ENCODE measurements at regions not wholly inside any gene's neighbourhood (a gene's known extent, or its start where the extent isn't known, plus 50 kb on each side); places are given as distances from the start of the nearest gene placed in this dataset.

GRCh38 chr2:88303865-88304264 is 133.7 kb downstream of the THNSL2 start:
- Histone ChIP-seq H3K4me1 (ENCODE audit: control insufficient read depth in 1 of 2, insufficient read depth in 2 of 2, low read length in 2 of 2) (no peaks in the 10 kb centered on the region), H3K79me2 (ENCODE audit: insufficient read depth, low read length) (no peaks in the 10 kb centered on the region), H2AFZ (ENCODE audit: insufficient read depth, low read depth, low read length, poor library complexity, severe bottlenecking) (no peak overlapping the region), H3K9me3 (replicated peaks in 1 of 2; ENCODE audit: control insufficient read depth in 1 of 2, insufficient read depth in 1 of 2, low read length in 2 of 2) (no peaks in the 10 kb centered on the region), H3K9ac (ENCODE audit: insufficient read depth, low read length, poor library complexity, severe bottlenecking) (no peak overlapping the region), H3K27me3 (ENCODE audit: control insufficient read depth in 2 of 2, insufficient read depth in 2 of 2, low read length in 2 of 2) (no peaks in the 10 kb centered on the region), H4K20me1 (ENCODE audit: insufficient read depth, low read length) (no peaks in the 10 kb centered on the region), H3K4me3 (replicated peaks in 1 of 3; ENCODE audit: low read depth in 2 of 3, low read length in 3 of 3) (no peak overlapping the region), H3K27ac (ENCODE audit: low read depth in 1 of 2, low read length in 2 of 2) (no peak overlapping the region), H3K36me3 (replicated peaks in 1 of 2; ENCODE audit: control insufficient read depth in 1 of 2, insufficient read depth in 2 of 2, low read length in 2 of 2) (no peaks in the 10 kb centered on the region), H3K4me2 (replicated peaks; ENCODE audit: extremely low read depth, low read length, poor library complexity, severe bottlenecking) (no peak overlapping the region)
- Mint-ChIP-seq H3K9me3 (peaks cover 0 to 10% (median 4%) of the 10 kb centered on the region in 7 donors), H3K27ac (no peak overlapping the region), H3K4me1 (no peaks in the 10 kb centered on the region), H3K27me3 (ENCODE audit: low read depth in 3 of 3) (peaks cover 4 to 5% (median 4%) of the 10 kb centered on the region in 3 donors), H3K4me3 (no peak overlapping the region), H3K36me3 (no peaks in the 10 kb centered on the region)
- intact Hi-C loops (cut with micrococcal nuclease) = no loop called here
- WGBS (ENCODE audit: insufficient coverage) = no CpG with 5 or more reads among the region's 3 CpGs
- DNase-seq = no peak
- TF ChIP-seq, protein P1, sequence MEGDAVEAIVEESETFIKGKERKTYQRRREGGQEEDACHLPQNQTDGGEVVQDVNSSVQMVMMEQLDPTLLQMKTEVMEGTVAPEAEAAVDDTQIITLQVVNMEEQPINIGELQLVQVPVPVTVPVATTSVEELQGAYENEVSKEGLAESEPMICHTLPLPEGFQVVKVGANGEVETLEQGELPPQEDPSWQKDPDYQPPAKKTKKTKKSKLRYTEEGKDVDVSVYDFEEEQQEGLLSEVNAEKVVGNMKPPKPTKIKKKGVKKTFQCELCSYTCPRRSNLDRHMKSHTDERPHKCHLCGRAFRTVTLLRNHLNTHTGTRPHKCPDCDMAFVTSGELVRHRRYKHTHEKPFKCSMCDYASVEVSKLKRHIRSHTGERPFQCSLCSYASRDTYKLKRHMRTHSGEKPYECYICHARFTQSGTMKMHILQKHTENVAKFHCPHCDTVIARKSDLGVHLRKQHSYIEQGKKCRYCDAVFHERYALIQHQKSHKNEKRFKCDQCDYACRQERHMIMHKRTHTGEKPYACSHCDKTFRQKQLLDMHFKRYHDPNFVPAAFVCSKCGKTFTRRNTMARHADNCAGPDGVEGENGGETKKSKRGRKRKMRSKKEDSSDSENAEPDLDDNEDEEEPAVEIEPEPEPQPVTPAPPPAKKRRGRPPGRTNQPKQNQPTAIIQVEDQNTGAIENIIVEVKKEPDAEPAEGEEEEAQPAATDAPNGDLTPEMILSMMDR (IDR thresholded peaks at IDR 0.05) = no peak

- Histone ChIP-seq H3K4me1 (ENCODE audit: control insufficient read depth in 1 of 2, insufficient read depth in 2 of 2, low read length in 2 of 2) (no peaks in the 10 kb centered on the region), H3K9me3 (replicated peaks in 1 of 2; ENCODE audit: control insufficient read depth in 1 of 2, insufficient read depth in 1 of 2, low read length in 2 of 2) (no peaks in the 10 kb centered on the region), H3K9ac (ENCODE audit: insufficient read depth, low read length, poor library complexity, severe bottlenecking) (no peak overlapping the region), H3K36me3 (replicated peaks in 1 of 2; ENCODE audit: control insufficient read depth in 1 of 2, insufficient read depth in 2 of 2, low read length in 2 of 2) (no peaks in the 10 kb centered on the region), H3K79me2 (ENCODE audit: insufficient read depth, low read length) (no peaks in the 10 kb centered on the region), H2AFZ (ENCODE audit: insufficient read depth, low read depth, low read length, poor library complexity, severe bottlenecking) (no peak overlapping the region), H3K27me3 (ENCODE audit: control insufficient read depth in 2 of 2, insufficient read depth in 2 of 2, low read length in 2 of 2) (no peaks in the 10 kb centered on the region), H4K20me1 (ENCODE audit: insufficient read depth, low read length) (no peaks in the 10 kb centered on the region), H3K27ac (ENCODE audit: low read depth in 1 of 2, low read length in 2 of 2) (no peak overlapping the region), H3K4me2 (replicated peaks; ENCODE audit: extremely low read depth, low read length, poor library complexity, severe bottlenecking) (no peak overlapping the region), H3K4me3 (replicated peaks in 1 of 3; ENCODE audit: low read depth in 2 of 3, low read length in 3 of 3) (no peak overlapping the region)
- H3K36me3 Mint-ChIP-seq = no peaks in the 10 kb centered on the region
- H3K4me3 Mint-ChIP-seq = no peak overlapping the region
- H3K9me3 Mint-ChIP-seq = peaks cover 2 to 7% (median 3%) of the 10 kb centered on the region in 7 donors
- 93% methylated on average over 2 of the region's 2 CpGs for WGBS (ENCODE audit: insufficient coverage)
- H3K4me1 Mint-ChIP-seq = no peaks in the 10 kb centered on the region
- no peak for DNase-seq
- intact Hi-C loops (cut with micrococcal nuclease) = no loop called here
- H3K27ac Mint-ChIP-seq = no peak overlapping the region
- H3K27me3 Mint-ChIP-seq (ENCODE audit: low read depth in 3 of 3) = peaks cover 0 to 3% (median 1%) of the 10 kb centered on the region in 3 donors
- TF ChIP-seq, protein P1 (IDR thresholded peaks at IDR 0.05) = no peak
Observed at GRCh38 chr2:88296247-88296646, 126.1 kb downstream of the THNSL2 start.

All from CD14-positive monocyte (primary cell).